H9 (cell line): ENCODE measurements at regions not wholly inside any gene's neighbourhood (a gene's known extent, or its start where the extent isn't known, plus 50 kb on each side); places are given as distances from the start of the nearest gene placed in this dataset.

Source experiments
- DNase-seq: peaks from one replicate; pipeline ENCODE4 v3.0.0-alpha.2; 2017
- H2AFZ ChIP-seq: one replicate; pipeline ENCODE4 v1.6.1; 2013; ENCODE audit warnings: mild to moderate bottlenecking, low read length, control low read depth, moderate library complexity
- H2AK5ac ChIP-seq: 2 replicates; pipeline ENCODE4 v1.6.1; 2013; ENCODE audit warnings: low read length, control low read depth, mixed read lengths; ENCODE audit not compliant: insufficient read length
- H2BK120ac ChIP-seq: one replicate; pipeline ENCODE4 v1.6.1; 2013; ENCODE audit warnings: low read depth, mild to moderate bottlenecking, low read length, control low read depth, inconsistent platforms; ENCODE audit not compliant: poor library complexity, severe bottlenecking
- H2BK12ac ChIP-seq: 2 replicates; pipeline ENCODE4 v1.6.1; 2013; ENCODE audit warnings: low read length, control low read depth, mixed read lengths, low read depth; ENCODE audit not compliant: insufficient read length
- H2BK15ac ChIP-seq: 2 replicates; pipeline ENCODE4 v1.6.1; 2013; ENCODE audit warnings: low read depth, low read length, control low read depth
- H2BK20ac ChIP-seq: one replicate; pipeline ENCODE4 v1.6.1; 2013; ENCODE audit warnings: low read depth, mild to moderate bottlenecking, low read length, control low read depth, inconsistent platforms; ENCODE audit not compliant: poor library complexity, severe bottlenecking
- H2BK5ac ChIP-seq: 2 replicates; pipeline ENCODE4 v1.6.1; 2013; ENCODE audit warnings: low read length, control low read depth, mixed read lengths; ENCODE audit not compliant: insufficient read length
- H3K14ac ChIP-seq: 2 replicates; pipeline ENCODE4 v1.6.1; 2013; ENCODE audit warnings: low read length, control low read depth; ENCODE audit not compliant: insufficient read depth
- H3K18ac ChIP-seq: 2 replicates; pipeline ENCODE4 v1.6.1; 2013; ENCODE audit warnings: low read depth, mild to moderate bottlenecking, mixed read lengths, low read length, control low read depth; ENCODE audit not compliant: insufficient read length
- H3K23ac ChIP-seq: 2 replicates; pipeline ENCODE4 v1.6.1; 2013; ENCODE audit warnings: low read length, control low read depth, mixed read lengths, low read depth; ENCODE audit not compliant: insufficient read length
- H3K23me2 ChIP-seq: 2 replicates; pipeline ENCODE4 v1.6.1; 2013; ENCODE audit warnings: low read depth, mild to moderate bottlenecking, mixed read lengths, low read length, control low read depth; ENCODE audit not compliant: insufficient read length, poor library complexity, severe bottlenecking
- H3K27ac ChIP-seq: 2 replicates; pipeline ENCODE4 v1.5.1; 2013; ENCODE audit warnings: low read length, control low read depth, mixed read lengths, low read depth; ENCODE audit not compliant: insufficient read length
- H3K27me3 ChIP-seq: 2 replicates; pipeline ENCODE4 v1.6.1; 2013; ENCODE audit warnings: low read length, control low read depth, inconsistent platforms; ENCODE audit not compliant: insufficient read depth
- H3K4ac ChIP-seq: 2 replicates; pipeline ENCODE4 v1.6.1; 2013; ENCODE audit warnings: low read depth, mild to moderate bottlenecking, control low read depth, inconsistent platforms, low read length, moderate library complexity
- H3K4me1 ChIP-seq: 2 replicates; pipeline ENCODE4 v1.6.1; 2013; ENCODE audit warnings: low read length, control low read depth, inconsistent platforms; ENCODE audit not compliant: insufficient read depth
- H3K4me2 ChIP-seq: 2 replicates; pipeline ENCODE4 v1.6.1; 2013; ENCODE audit warnings: low read length, control low read depth, mixed read lengths; ENCODE audit not compliant: insufficient read length, insufficient read depth
- H3K56ac ChIP-seq: 2 replicates; pipeline ENCODE4 v1.6.1; 2013; ENCODE audit warnings: low read depth, mild to moderate bottlenecking, mixed read lengths, low read length, control low read depth; ENCODE audit not compliant: insufficient read length
- H3K79me1 ChIP-seq: 2 replicates; pipeline ENCODE4 v1.6.1; 2013; ENCODE audit warnings: low read depth, mild to moderate bottlenecking, moderate library complexity, low read length, control low read depth, inconsistent platforms; ENCODE audit not compliant: insufficient read depth, poor library complexity, severe bottlenecking
- H3K79me2 ChIP-seq: 2 replicates; pipeline ENCODE4 v1.6.1; 2013; ENCODE audit warnings: low read length, control low read depth, inconsistent platforms; ENCODE audit not compliant: insufficient read depth
- H3K9ac ChIP-seq: 2 replicates; pipeline ENCODE4 v1.6.1; 2013; ENCODE audit warnings: low read length, control low read depth, mixed read lengths; ENCODE audit not compliant: insufficient read length; ENCODE audit errors: extremely low read depth
- H3K9me3 ChIP-seq: one replicate; pipeline ENCODE4 v1.6.1; 2013; ENCODE audit warnings: low read depth, low read length, inconsistent platforms; ENCODE audit not compliant: control insufficient read depth
- H3T11ph ChIP-seq: one replicate; pipeline ENCODE4 v1.6.1; 2013; ENCODE audit warnings: mild to moderate bottlenecking, low read length, control low read depth, inconsistent platforms
- H4K20me1 ChIP-seq: one replicate; pipeline ENCODE4 v1.6.1; 2013; ENCODE audit not compliant: control insufficient read depth, insufficient read length, insufficient read depth
- H4K5ac ChIP-seq: 2 replicates; pipeline ENCODE4 v1.6.1; 2013; ENCODE audit warnings: low read depth, mild to moderate bottlenecking, mixed read lengths, low read length, control low read depth; ENCODE audit not compliant: insufficient read length
- H4K8ac ChIP-seq: replicated peaks from 2 replicates; pipeline ENCODE4 v1.6.1; 2013; ENCODE audit warnings: low read length, control low read depth, mixed read lengths, low read depth; ENCODE audit not compliant: insufficient read length
- H4K91ac ChIP-seq: 2 replicates; pipeline ENCODE4 v1.6.1; 2013; ENCODE audit warnings: low read depth, mild to moderate bottlenecking, moderate library complexity, mixed read lengths, low read length, control low read depth; ENCODE audit not compliant: insufficient read length
- H3K27ac Mint-ChIP-seq, 3 experiments: 2 replicates in 2 of 3; 3 replicates in 1 of 3; pipeline ENCODE4 v1.8.0; 2020 to 2021; ENCODE audit warnings: mixed read lengths in 3 of 3, mild to moderate bottlenecking in 1 of 3, moderate library complexity in 1 of 3
- H3K27me3 Mint-ChIP-seq: 2 replicates; pipeline ENCODE4 v1.8.0; 2021; ENCODE audit warnings: low read depth, mild to moderate bottlenecking, moderate library complexity, mixed read lengths
- H3K36me3 Mint-ChIP-seq, 3 experiments: 2 replicates in 2 of 3; 3 replicates in 1 of 3; pipeline ENCODE4 v1.8.0; 2020 to 2021; ENCODE audit warnings: low read depth in 3 of 3, mixed read lengths in 3 of 3; ENCODE audit not compliant: insufficient read depth in 1 of 3
- H3K4me1 Mint-ChIP-seq, 2 experiments: 2 replicates each; pipeline ENCODE4 v1.8.0; 2020; ENCODE audit warnings: mixed read lengths in 2 of 2
- H3K4me3 Mint-ChIP-seq, 2 experiments: 2 replicates in 1 of 2; 3 replicates in 1 of 2; pipeline ENCODE4 v1.8.0; 2020 to 2021; ENCODE audit warnings: mild to moderate bottlenecking in 2 of 2, mixed read lengths in 2 of 2, moderate library complexity in 1 of 2
- H3K9me3 Mint-ChIP-seq, 2 experiments: 2 replicates in 1 of 2; 3 replicates in 1 of 2; pipeline ENCODE4 v1.8.0; 2020; ENCODE audit warnings: mild to moderate bottlenecking in 2 of 2, mixed read lengths in 2 of 2, moderate library complexity in 1 of 2
- CTCF ChIP-seq: fragments of 200-600 bp; sonication (generic); conservative IDR thresholded peaks from 3 replicates; pipeline ENCODE4 v1.8.0; 2021; ENCODE audit warnings: antibody characterized with exemption, mild to moderate bottlenecking
- WGBS: extraction: QIAGEN DNeasy Blood & Tissue Kit; methylation state at CpG from one replicate; pipeline ENCODE4 v1.1.7; 2013; ENCODE audit warnings: missing lambda C conversion rate, low lambda C conversion rate, mixed read lengths; ENCODE audit not compliant: insufficient read length; ENCODE audit errors: extremely low coverage; 5-methylcytosine and 5-hydroxymethylcytosine counted together

- no peaks in the 10 kb centered on the region for H4K20me1 ChIP-seq
- Mint-ChIP-seq H3K4me1 (peaks cover 10% of the 10 kb centered on the region in 2 experiments), H3K9me3 (peaks cover 0 to 8% of the 10 kb centered on the region in 2 experiments; a peak in 2 of 5 replicates), H3K27me3 (peaks cover 10% of the 10 kb centered on the region), H3K4me3 (no peak overlapping the region), H3K27ac (no peak overlapping the region), H3K36me3 (no peaks in the 10 kb centered on the region)
- TF ChIP-seq CTCF, result no peak
- no peaks in the 10 kb centered on the region for H3K79me2 ChIP-seq
- H3K14ac ChIP-seq, result no peak overlapping the region
- H2BK5ac ChIP-seq, result no peak overlapping the region
- H4K5ac ChIP-seq, result no peak overlapping the region
- no peak overlapping the region for H2AK5ac ChIP-seq
- H3K27me3 ChIP-seq, result no peaks in the 10 kb centered on the region
- H3K27ac ChIP-seq, result no peak overlapping the region
- H3K9ac ChIP-seq, result no peak overlapping the region
- H2BK120ac ChIP-seq, result no peak overlapping the region
- H3K4me1 ChIP-seq, result no peaks in the 10 kb centered on the region
- no peak overlapping the region for H2BK20ac ChIP-seq
- H2BK12ac ChIP-seq, result no peak overlapping the region
- no peaks in the 10 kb centered on the region for H3K9me3 ChIP-seq
- H3K79me1 ChIP-seq, result no peaks in the 10 kb centered on the region
- no peak overlapping the region for H2AFZ ChIP-seq
- DNase-seq, result no peak
- no peak overlapping the region for H4K91ac ChIP-seq
- no peak overlapping the region for H3K56ac ChIP-seq
- no peaks in the 10 kb centered on the region for H3K23me2 ChIP-seq
- H4K8ac ChIP-seq, result no peak overlapping the region
- H3K4me2 ChIP-seq, result no peak overlapping the region
- H3K18ac ChIP-seq, result no peak overlapping the region
- H2BK15ac ChIP-seq, result no peak overlapping the region
- no CpG with 5 or more reads among the region's 3 CpGs for WGBS
- H3K4ac ChIP-seq, result no peak overlapping the region
- H3T11ph ChIP-seq, result no peak overlapping the region
- H3K23ac ChIP-seq, result no peak overlapping the region
These were observed 289.7 kb upstream of the GRID2 start for GRCh38 chr4:92014067-92014466.
